ENCODE measurements at regions not wholly inside any gene's neighbourhood (a gene's known extent, or its start where the extent isn't known, plus 50 kb on each side); places are given as distances from the start of the nearest gene placed in this dataset.

- H3K9me2 ChIP-seq (ENCODE audit: insufficient read depth): peaks cover 9% of the 10 kb centered on the region
- no peaks in the 10 kb centered on the region for H3K27me3 Mint-ChIP-seq (ENCODE audit: insufficient read depth, low read depth, poor library complexity)
- H3K4me1 Mint-ChIP-seq: no peaks in the 10 kb centered on the region
- no peak overlapping the region for H3K27ac Mint-ChIP-seq
- H3F3A ChIP-seq (replicated peaks; ENCODE audit: low read depth): no peaks in the 10 kb centered on the region
- H3K4me3 ChIP-seq: no peak overlapping the region
- no peak for ATAC-seq
- no peaks in the 10 kb centered on the region for H3K36me3 ChIP-seq (ENCODE audit: insufficient read depth)
- no peak for TF ChIP-seq ETS1 (IDR thresholded peaks at IDR 0.05)
- TF ChIP-seq CTCF (conservative IDR thresholded peaks at IDR 0.05; ENCODE audit: low read depth in 2 of 2): no peak
- TF ChIP-seq STAT1 (IDR thresholded peaks at IDR 0.05; ENCODE audit: unreplicated experiment): no peak
- TF ChIP-seq POLR2AphosphoS5 (IDR thresholded peaks at IDR 0.05; ENCODE audit: low read depth): no peak
- no peak for TF ChIP-seq ZNF462 (CRISPR knock-in tag; IDR thresholded peaks at IDR 0.05)
- no peak for TF ChIP-seq ZNF114 (CRISPR knock-in tag; IDR thresholded peaks at IDR 0.05)
- TF ChIP-seq JUNB (IDR thresholded peaks at IDR 0.05; ENCODE audit: unreplicated experiment): no peak
- no peak for TF ChIP-seq CREB1 (CRISPR knock-in tag; IDR thresholded peaks at IDR 0.05; ENCODE audit: low read depth)
- H4K20me1 ChIP-seq (replicated peaks; ENCODE audit: insufficient read depth): no peaks in the 10 kb centered on the region
- no peak overlapping the region for H3K4me2 ChIP-seq
- no peak overlapping the region for H3K4me3 Mint-ChIP-seq
- no peaks in the 10 kb centered on the region for H3K4me1 ChIP-seq (ENCODE audit: insufficient read depth)
- DNase-seq (ENCODE audit: low spot score): no peak
- no peaks in the 10 kb centered on the region for H3K36me3 Mint-ChIP-seq (ENCODE audit: low read depth)
- H3K27ac ChIP-seq (ENCODE audit: low read depth): no peak overlapping the region
- no peaks in the 10 kb centered on the region for H3K9me3 Mint-ChIP-seq
- H2AFZ ChIP-seq: no peak overlapping the region
- no peaks in the 10 kb centered on the region for H3K79me2 ChIP-seq (replicated peaks; ENCODE audit: insufficient read depth)
- H3K27me3 ChIP-seq (ENCODE audit: insufficient read depth): no peaks in the 10 kb centered on the region
These were observed 374.9 kb upstream of the JAG1 start for GRCh38 chr20:11048739-11049138.

All from GM23338 (cell line).